HEK293T (cell line): ENCODE measurements at regions not wholly inside any gene's neighbourhood (a gene's known extent, or its start where the extent isn't known, plus 50 kb on each side); places are given as distances from the start of the nearest gene placed in this dataset.

Experiments
- ARNT ChIP-seq: fragments of 450-650 bp; IDR thresholded peaks from 2 replicates; pipeline ENCODE4 v1.6.1; 2017; ENCODE audit warnings: mild to moderate bottlenecking
- PKNOX1 ChIP-seq: fragments of 450-650 bp; IDR thresholded peaks from 2 replicates; pipeline ENCODE4 v1.6.1; 2016
- TARDBP ChIP-seq: fragments of 450-650 bp; IDR thresholded peaks from 2 replicates; pipeline ENCODE4 v1.6.1; 2016

DNA sequence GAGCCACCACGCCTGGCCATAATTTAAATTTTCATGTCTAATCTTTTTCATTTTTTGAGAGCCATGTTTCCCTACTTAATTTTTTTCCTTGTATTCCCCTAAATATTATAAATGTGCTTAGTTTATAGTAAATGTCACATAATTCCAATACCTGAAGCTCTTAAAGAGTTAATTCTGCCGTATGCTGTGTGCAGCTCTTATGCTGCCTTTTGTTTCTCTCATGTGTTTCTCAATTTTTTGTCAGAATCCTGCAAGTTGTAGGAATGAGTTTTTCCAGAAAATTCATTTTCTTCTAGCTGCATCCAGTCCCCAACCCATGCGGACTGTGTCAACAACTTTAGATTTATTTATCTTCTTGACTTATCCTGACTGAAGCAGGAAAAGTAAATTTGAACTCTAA, 90.9 kb upstream of the ROBO2 start:
- TF ChIP-seq PKNOX1, result no peak
- TF ChIP-seq TARDBP, result no peak
- TF ChIP-seq ARNT, result no peak
